Bronchial epithelial cell (primary cell): ENCODE measurements at regions not wholly inside any gene's neighbourhood (a gene's known extent, or its start where the extent isn't known, plus 50 kb on each side); places are given as distances from the start of the nearest gene placed in this dataset.
A peak's percentile ranks its signal among the peaks of the same experiment; 100 is the strongest.

Experiments used
- DNase-seq: peaks from one replicate; pipeline ENCODE4 v3.0.0-alpha.2; 2010; ENCODE audit warnings: low read depth
- FAIRE-seq: peaks from 2 replicates; lab custom pipeline; 2011; peaks lifted over from hg19 to GRCh38; lab: Jason Lieb, UNC
- H3K27me3 ChIP-seq: 2 replicates; pipeline ENCODE4 v1.5.1; 2011; ENCODE audit warnings: low read length; ENCODE audit not compliant: control insufficient read depth, insufficient read depth
- H3K36me3 ChIP-seq: 2 replicates; pipeline ENCODE4 v1.5.1; 2011; ENCODE audit warnings: low read length; ENCODE audit not compliant: control insufficient read depth, insufficient read depth
- H3K4me3 ChIP-seq: 2 replicates; pipeline ENCODE4 v1.5.1; 2011; ENCODE audit warnings: mild to moderate bottlenecking, low read depth, low read length, control low read depth
- TF ChIP-seq, protein P1 (sequence below): IDR thresholded peaks from 2 replicates; pipeline ENCODE4 v1.5.1; 2011; ENCODE audit warnings: mild to moderate bottlenecking, moderate library complexity, low read length, control low read depth, inconsistent platforms; ENCODE audit not compliant: insufficient read depth, severe bottlenecking

GRCh38 chr4:59685626-59686025 lies 1514.5 kb upstream of the ADGRL3 start:
- H3K36me3 ChIP-seq, result no peaks in the 10 kb centered on the region
- H3K27me3 ChIP-seq, result no peaks in the 10 kb centered on the region
- DNase-seq, result no peak
- H3K4me3 ChIP-seq, result no peak overlapping the region
- TF ChIP-seq, protein P1, sequence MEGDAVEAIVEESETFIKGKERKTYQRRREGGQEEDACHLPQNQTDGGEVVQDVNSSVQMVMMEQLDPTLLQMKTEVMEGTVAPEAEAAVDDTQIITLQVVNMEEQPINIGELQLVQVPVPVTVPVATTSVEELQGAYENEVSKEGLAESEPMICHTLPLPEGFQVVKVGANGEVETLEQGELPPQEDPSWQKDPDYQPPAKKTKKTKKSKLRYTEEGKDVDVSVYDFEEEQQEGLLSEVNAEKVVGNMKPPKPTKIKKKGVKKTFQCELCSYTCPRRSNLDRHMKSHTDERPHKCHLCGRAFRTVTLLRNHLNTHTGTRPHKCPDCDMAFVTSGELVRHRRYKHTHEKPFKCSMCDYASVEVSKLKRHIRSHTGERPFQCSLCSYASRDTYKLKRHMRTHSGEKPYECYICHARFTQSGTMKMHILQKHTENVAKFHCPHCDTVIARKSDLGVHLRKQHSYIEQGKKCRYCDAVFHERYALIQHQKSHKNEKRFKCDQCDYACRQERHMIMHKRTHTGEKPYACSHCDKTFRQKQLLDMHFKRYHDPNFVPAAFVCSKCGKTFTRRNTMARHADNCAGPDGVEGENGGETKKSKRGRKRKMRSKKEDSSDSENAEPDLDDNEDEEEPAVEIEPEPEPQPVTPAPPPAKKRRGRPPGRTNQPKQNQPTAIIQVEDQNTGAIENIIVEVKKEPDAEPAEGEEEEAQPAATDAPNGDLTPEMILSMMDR, result no peak
- FAIRE-seq, result no peak

- TF ChIP-seq, protein P1, result no peak
- FAIRE-seq (no peak), DNase-seq (peak; percentile 53)
- Histone ChIP-seq H3K36me3 (no peaks in the 10 kb centered on the region), H3K27me3 (no peaks in the 10 kb centered on the region), H3K4me3 (no peak overlapping the region)
Observed at GRCh38 chr4:59689149-59689548, 1511.0 kb upstream of the ADGRL3 start.

GRCh38 chr4:59695355-59696053 lies 1504.6 kb upstream of the ADGRL3 start:
- no peaks in the 10 kb centered on the region for H3K36me3 ChIP-seq
- no peak for FAIRE-seq
- TF ChIP-seq, protein P1, result no peak

GRCh38 chr4:59698041-59698440 lies 1502.1 kb upstream of the ADGRL3 start:
- Histone ChIP-seq H3K36me3 (no peaks in the 10 kb centered on the region), H3K27me3 (no peaks in the 10 kb centered on the region), H3K4me3 (no peak overlapping the region)
- FAIRE-seq, result no peak
- no peak for DNase-seq
- TF ChIP-seq, protein P1, result no peak

More at GRCh38 chr4:59695355-59696053, 1504.6 kb upstream of the ADGRL3 start:
- H3K4me3 ChIP-seq, result no peak overlapping the region
- no peaks in the 10 kb centered on the region for H3K27me3 ChIP-seq
- no peak for DNase-seq

- no peaks in the 10 kb centered on the region for H3K27me3 ChIP-seq
- H3K4me3 ChIP-seq, result no peak overlapping the region
- FAIRE-seq (no peak), DNase-seq (no peak)
- TF ChIP-seq, protein P1, result no peak
- H3K36me3 ChIP-seq, result no peaks in the 10 kb centered on the region
Observed at GRCh38 chr4:59700651-59701050, 1499.5 kb upstream of the ADGRL3 start.

DNA sequence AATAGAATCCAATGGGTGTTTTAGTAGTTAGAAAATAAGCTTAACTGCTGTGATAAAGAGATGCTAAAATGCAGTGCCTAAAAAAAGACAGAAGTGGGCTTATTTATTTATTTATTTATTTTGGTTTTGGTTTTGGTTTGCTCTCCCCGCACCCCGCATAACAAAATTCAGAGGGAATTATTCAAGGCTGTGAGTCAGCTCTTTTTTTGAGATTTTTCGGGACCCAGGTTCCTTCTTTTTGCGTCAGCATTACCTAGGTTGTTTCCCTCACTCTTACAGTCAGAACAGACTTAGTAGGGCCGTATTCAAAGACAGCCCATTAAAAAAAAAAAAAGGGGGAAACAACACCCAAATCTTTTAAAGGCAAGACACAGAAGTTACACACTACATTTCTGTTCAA lies 1495.5 kb upstream of the ADGRL3 start:
- no peaks in the 10 kb centered on the region for H3K36me3 ChIP-seq
- no peak for FAIRE-seq
- DNase-seq, result no peak
- no peak overlapping the region for H3K4me3 ChIP-seq
- TF ChIP-seq, protein P1, result no peak
- H3K27me3 ChIP-seq, result no peaks in the 10 kb centered on the region
